CD4-positive, CD25-positive, alpha-beta regulatory T cell (primary cell): ENCODE measurements at regions not wholly inside any gene's neighbourhood (a gene's known extent, or its start where the extent isn't known, plus 50 kb on each side); places are given as distances from the start of the nearest gene placed in this dataset.
"Not testable (repeated sequence)": the region's sequence is repeated elsewhere in the genome, so short reads cannot be mapped to it uniquely, and the experiment has no call there.

Experiments
- ATAC-seq, 2 donors: fragments of 150-1000 bp; cut with Tn5 transposase; one replicate each; pipeline ENCODE4 v1.10.0; 2021; ENCODE audit warnings: low read depth in 2 of 2, moderate number of reproducible peaks in 2 of 2, moderate library complexity in 1 of 2
- DNase-seq, 3 donors: peaks; one replicate each; pipeline versions ENCODE4 v3.0.0 to v3.0.0-alpha.2; 2012 to 2022; ENCODE audit warnings: mixed read lengths in 1 of 3
- H3K27ac ChIP-seq: one replicate; pipeline ENCODE4 v1.7.0; 2013; ENCODE audit warnings: mild to moderate bottlenecking, low read length; ENCODE audit not compliant: insufficient read depth, poor library complexity, severe bottlenecking
- H3K27me3 ChIP-seq: one replicate; pipeline ENCODE4 v1.7.0; 2013; ENCODE audit warnings: low read length; ENCODE audit not compliant: control insufficient read depth, insufficient read depth
- H3K36me3 ChIP-seq: one replicate; pipeline ENCODE4 v1.7.0; 2013; ENCODE audit warnings: mild to moderate bottlenecking, low read length, moderate library complexity; ENCODE audit not compliant: control insufficient read depth, insufficient read depth
- H3K4me1 ChIP-seq: 2 replicates; pipeline ENCODE4 v1.7.0; 2013; ENCODE audit warnings: mild to moderate bottlenecking, low read length; ENCODE audit not compliant: insufficient read depth, control insufficient read depth, poor library complexity, severe bottlenecking
- H3K4me3 ChIP-seq: one replicate; pipeline ENCODE4 v1.7.0; 2013; ENCODE audit warnings: low read depth, mild to moderate bottlenecking, low read length, moderate library complexity
- H3K9me3 ChIP-seq, 2 experiments: 1 replicate in 1 of 2; 2 replicates in 1 of 2; pipeline ENCODE4 v1.7.0; 2013; ENCODE audit warnings: low read length in 2 of 2, mild to moderate bottlenecking in 1 of 2, moderate library complexity in 1 of 2; ENCODE audit not compliant: control insufficient read depth in 2 of 2
- H3K27ac Mint-ChIP-seq, 3 donors: one replicate each; pipeline ENCODE4 v1.8.0; 2020 to 2022; ENCODE audit warnings: mild to moderate bottlenecking in 3 of 3, mixed read lengths in 3 of 3, moderate library complexity in 2 of 3
- H3K27me3 Mint-ChIP-seq: one replicate; pipeline ENCODE4 v1.8.0; 2022; ENCODE audit warnings: mild to moderate bottlenecking, mixed read lengths
- H3K36me3 Mint-ChIP-seq: one replicate; pipeline ENCODE4 v1.8.0; 2020; ENCODE audit warnings: mixed read lengths
- H3K4me1 Mint-ChIP-seq, 4 donors: one replicate each; pipeline ENCODE4 v1.8.0; 2020 to 2022; ENCODE audit warnings: mixed read lengths in 4 of 4, mild to moderate bottlenecking in 1 of 4
- H3K4me3 Mint-ChIP-seq, 4 donors: one replicate each; pipeline ENCODE4 v1.8.0; 2020 to 2022; ENCODE audit warnings: mild to moderate bottlenecking in 4 of 4, mixed read lengths in 4 of 4, moderate library complexity in 3 of 4
- H3K9me3 Mint-ChIP-seq, 7 donors: one replicate each; pipeline ENCODE4 v1.8.0; 2020 to 2022; ENCODE audit warnings: mixed read lengths in 7 of 7, mild to moderate bottlenecking in 3 of 7, moderate library complexity in 2 of 7

GRCh38 chr1:104121271-104121670 lies 371.6 kb downstream of the AMY1C start:
- no peak overlapping the region for H3K4me3 Mint-ChIP-seq
- H3K27ac Mint-ChIP-seq = no peak overlapping the region

GRCh38 chr1:104125266-104125665 lies 375.6 kb downstream of the AMY1C start:
- Histone ChIP-seq H3K4me1 (no peaks in the 10 kb centered on the region), H3K4me3 (no peak overlapping the region), H3K27me3 (no peaks in the 10 kb centered on the region), H3K27ac (no peak overlapping the region), H3K9me3 (no peaks in the 10 kb centered on the region), H3K36me3 (no peaks in the 10 kb centered on the region)
- H3K4me1 Mint-ChIP-seq = no peaks in the 10 kb centered on the region
- DNase-seq (no peak), ATAC-seq (no peak)
- no peak overlapping the region for H3K27ac Mint-ChIP-seq
- no peak overlapping the region for H3K4me3 Mint-ChIP-seq
- peaks cover 0 to 7% (median 0%) of the 10 kb centered on the region in 7 donors for H3K9me3 Mint-ChIP-seq
- H3K36me3 Mint-ChIP-seq = no peaks in the 10 kb centered on the region
- H3K27me3 Mint-ChIP-seq = no peaks in the 10 kb centered on the region

More at GRCh38 chr1:104121271-104121670, 371.6 kb downstream of the AMY1C start:
- H3K27me3 ChIP-seq = no peaks in the 10 kb centered on the region
- ATAC-seq = no peak
- DNase-seq = no peak
- Mint-ChIP-seq H3K27me3 (no peaks in the 10 kb centered on the region), H3K36me3 (no peaks in the 10 kb centered on the region), H3K9me3 (peaks cover 0 to 3% (median 2%) of the 10 kb centered on the region in 7 donors), H3K4me1 (peaks cover 0 to 5% (median 0%) of the 10 kb centered on the region in 4 donors)
- H3K4me1 ChIP-seq = no peaks in the 10 kb centered on the region
- no peaks in the 10 kb centered on the region for H3K36me3 ChIP-seq
- no peaks in the 10 kb centered on the region for H3K9me3 ChIP-seq
- no peak overlapping the region for H3K4me3 ChIP-seq
- H3K27ac ChIP-seq = no peak overlapping the region

- H3K4me1 Mint-ChIP-seq = no peaks in the 10 kb centered on the region
- H3K4me3 Mint-ChIP-seq = no peak overlapping the region
- no peaks in the 10 kb centered on the region for H3K36me3 Mint-ChIP-seq
- ATAC-seq = no peak
- H3K9me3 Mint-ChIP-seq = peaks cover 0 to 7% (median 0%) of the 10 kb centered on the region in 7 donors
- no peaks in the 10 kb centered on the region for H3K9me3 ChIP-seq
- no peaks in the 10 kb centered on the region for H3K4me1 ChIP-seq
- no peak overlapping the region for H3K4me3 ChIP-seq
- H3K27me3 ChIP-seq = no peaks in the 10 kb centered on the region
- H3K36me3 ChIP-seq = no peaks in the 10 kb centered on the region
- no peaks in the 10 kb centered on the region for H3K27me3 Mint-ChIP-seq
- no peak for DNase-seq
- H3K27ac Mint-ChIP-seq = no peak overlapping the region
- H3K27ac ChIP-seq = no peak overlapping the region
Observed at GRCh38 chr1:104125970-104126369, 376.3 kb downstream of the AMY1C start.

GRCh38 chr1:104132382-104132973 lies 382.8 kb downstream of the AMY1C start:
- ATAC-seq (no peak), DNase-seq (no peak)
- Mint-ChIP-seq H3K27me3 (no peaks in the 10 kb centered on the region), H3K4me3 (no peak overlapping the region), H3K36me3 (no peaks in the 10 kb centered on the region), H3K9me3 (peaks cover 0 to 21% (median 11%) of the 10 kb centered on the region in 7 donors), H3K27ac (no peak overlapping the region), H3K4me1 (no peaks in the 10 kb centered on the region)
- Histone ChIP-seq H3K9me3 (peaks cover 4 to 11% of the 10 kb centered on the region in 2 experiments), H3K36me3 (no peaks in the 10 kb centered on the region), H3K27me3 (no peaks in the 10 kb centered on the region), H3K27ac (no peak overlapping the region), H3K4me3 (no peak overlapping the region), H3K4me1 (no peaks in the 10 kb centered on the region)

- H3K4me3 ChIP-seq, H3K36me3 ChIP-seq, H3K27me3 ChIP-seq, H3K36me3 Mint-ChIP-seq, H3K4me3 Mint-ChIP-seq, H3K27ac ChIP-seq, DNase-seq, H3K4me1 ChIP-seq, ATAC-seq, H3K27ac Mint-ChIP-seq, H3K4me1 Mint-ChIP-seq, H3K27me3 Mint-ChIP-seq: not testable (repeated sequence)
- H3K9me3 Mint-ChIP-seq = peaks cover 0 to 24% (median 8%) of the 10 kb centered on the region in 7 donors
- H3K9me3 ChIP-seq = peaks cover 4 to 11% of the 10 kb centered on the region in 2 experiments
Observed at GRCh38 chr1:104135036-104135435, 385.3 kb downstream of the AMY1C start.

GRCh38 chr1:104136621-104137020 lies 386.9 kb downstream of the AMY1C start:
- no peak overlapping the region for H3K27ac Mint-ChIP-seq
- no peaks in the 10 kb centered on the region for H3K4me1 Mint-ChIP-seq

GRCh38 chr1:104156738-104157137 lies 407.0 kb downstream of the AMY1C start:
- Mint-ChIP-seq H3K9me3 (peaks cover 0 to 43% (median 9%) of the 10 kb centered on the region in 7 donors), H3K4me1 (no peaks in the 10 kb centered on the region), H3K36me3 (no peaks in the 10 kb centered on the region), H3K27ac (no peak overlapping the region), H3K4me3 (no peak overlapping the region), H3K27me3 (no peaks in the 10 kb centered on the region)
- Histone ChIP-seq H3K4me3 (no peak overlapping the region), H3K9me3 (peaks cover 0 to 7% of the 10 kb centered on the region in 2 experiments), H3K27ac (no peak overlapping the region), H3K36me3 (no peaks in the 10 kb centered on the region), H3K27me3 (no peaks in the 10 kb centered on the region), H3K4me1 (no peaks in the 10 kb centered on the region)
- ATAC-seq = no peak
- DNase-seq = no peak

More at GRCh38 chr1:104136621-104137020, 386.9 kb downstream of the AMY1C start:
- Histone ChIP-seq H3K4me1 (no peaks in the 10 kb centered on the region), H3K27me3 (no peaks in the 10 kb centered on the region), H3K27ac (no peak overlapping the region), H3K9me3 (peaks cover 4 to 11% of the 10 kb centered on the region in 2 experiments), H3K4me3 (no peak overlapping the region), H3K36me3 (no peaks in the 10 kb centered on the region)
- Mint-ChIP-seq H3K9me3 (peaks cover 0 to 19% (median 12%) of the 10 kb centered on the region in 7 donors), H3K36me3 (no peaks in the 10 kb centered on the region), H3K4me3 (no peak overlapping the region), H3K27me3 (no peaks in the 10 kb centered on the region)
- ATAC-seq = no peak
- DNase-seq = no peak

- Histone ChIP-seq H3K4me3 (no peak overlapping the region), H3K27ac (no peak overlapping the region), H3K4me1 (no peaks in the 10 kb centered on the region), H3K9me3 (no peaks in the 10 kb centered on the region), H3K27me3 (no peaks in the 10 kb centered on the region), H3K36me3 (no peaks in the 10 kb centered on the region)
- Mint-ChIP-seq H3K4me3 (no peak overlapping the region), H3K9me3 (peaks cover 1 to 30% (median 6%) of the 10 kb centered on the region in 7 donors), H3K4me1 (no peaks in the 10 kb centered on the region), H3K27ac (no peak overlapping the region), H3K27me3 (no peaks in the 10 kb centered on the region), H3K36me3 (no peaks in the 10 kb centered on the region)
- DNase-seq (no peak), ATAC-seq (no peak)
Observed at GRCh38 chr1:104163912-104164476, 414.3 kb downstream of the AMY1C start.
